Activated T-helper 9 cell treated with anti-CD3 and anti-CD28 coated beads, Interleukin-2, amount 50 U/mL, for 16 hours (primary cell): ENCODE measurements at regions not wholly inside any gene's neighbourhood (a gene's known extent, or its start where the extent isn't known, plus 50 kb on each side); places are given as distances from the start of the nearest gene placed in this dataset.

Experiments used
- DNase-seq: peaks from one replicate; pipeline ENCODE4 v3.0.0-alpha.2; 2020; ENCODE audit warnings: low read depth

GRCh38 chr2:120866071-120866470 lies 130.4 kb downstream of the GLI2 start:
- no peak for DNase-seq

GRCh38 chr2:120866483-120867140 lies 130.9 kb downstream of the GLI2 start:
- no peak for DNase-seq

- DNase-seq, result no peak
Measured at GRCh38 chr2:120867290-120868241, 131.9 kb downstream of the GLI2 start.

GRCh38 chr2:120868366-120868765 lies 132.7 kb downstream of the GLI2 start:
- no peak for DNase-seq

GRCh38 chr2:120869036-120869729 lies 133.5 kb downstream of the GLI2 start:
- DNase-seq, result no peak

GRCh38 chr2:120869730-120870466 lies 134.2 kb downstream of the GLI2 start:
- no peak for DNase-seq

- DNase-seq, result no peak
Measured at GRCh38 chr2:120870467-120870788, 134.8 kb downstream of the GLI2 start.

- no peak for DNase-seq
Measured at GRCh38 chr2:120871016-120871635, 135.5 kb downstream of the GLI2 start.

- no peak for DNase-seq
Measured at GRCh38 chr2:120871881-120872620, 136.4 kb downstream of the GLI2 start.

- DNase-seq, result no peak
Measured at GRCh38 chr2:120873958-120874887, 138.6 kb downstream of the GLI2 start.

GRCh38 chr2:120874888-120875275 lies 139.2 kb downstream of the GLI2 start:
- DNase-seq, result no peak

GRCh38 chr2:120875431-120875830 lies 139.8 kb downstream of the GLI2 start:
- DNase-seq, result no peak

GRCh38 chr2:120876526-120877280 lies 141.0 kb downstream of the GLI2 start:
- DNase-seq, result no peak

- no peak for DNase-seq
Measured at GRCh38 chr2:120877409-120877808, 141.7 kb downstream of the GLI2 start.

GRCh38 chr2:120878970-120879369 lies 143.3 kb downstream of the GLI2 start:
- no peak for DNase-seq

GRCh38 chr2:120879431-120880295 lies 144.0 kb downstream of the GLI2 start:
- DNase-seq, result no peak

- DNase-seq, result no peak
Measured at GRCh38 chr2:120880381-120880780, 144.7 kb downstream of the GLI2 start.
